Suppressor macrophage treated with lipopolysaccharide for 4 hours (primary cell): ENCODE measurements at regions not wholly inside any gene's neighbourhood (a gene's known extent, or its start where the extent isn't known, plus 50 kb on each side); places are given as distances from the start of the nearest gene placed in this dataset.

Source experiments
- DNase-seq: peaks from one replicate; pipeline ENCODE4 v3.0.0-alpha.2; 2020

DNA sequence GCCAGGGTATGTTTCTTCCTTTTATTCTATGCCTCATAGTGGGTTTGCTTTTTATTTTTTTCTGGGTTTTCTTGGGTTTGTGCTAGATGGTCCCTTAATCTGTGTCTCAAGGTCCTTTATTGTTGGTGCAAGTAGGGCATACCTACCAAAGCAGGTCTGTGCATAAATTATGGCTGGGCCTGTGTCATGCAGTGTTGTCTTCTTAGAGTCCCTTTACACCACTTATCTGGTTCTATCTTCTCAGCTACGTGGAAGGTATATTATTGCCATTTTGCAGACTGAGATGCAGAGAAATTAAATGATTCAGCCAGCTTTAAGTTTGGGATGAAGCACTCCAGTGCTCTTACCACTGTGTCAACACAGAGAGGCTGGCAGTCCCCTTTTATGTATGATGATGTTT lies 293.5 kb upstream of the SOX2 start:
- DNase-seq, result no peak

- no peak for DNase-seq
These were observed 294.0 kb upstream of the SOX2 start for GRCh38 chr3:181417748-181418147.

GRCh38 chr3:181410870-181411269 lies 300.9 kb upstream of the SOX2 start:
- DNase-seq, result no peak

- DNase-seq, result no peak
These were observed 307.7 kb upstream of the SOX2 start for GRCh38 chr3:181403876-181404660.

- no peak for DNase-seq
These were observed 309.4 kb upstream of the SOX2 start for GRCh38 chr3:181402347-181402746.

GRCh38 chr3:181384970-181385369 lies 326.8 kb upstream of the SOX2 start:
- DNase-seq, result peak; percentile 2

- no peak for DNase-seq
These were observed 328.0 kb upstream of the SOX2 start for GRCh38 chr3:181383760-181384159.

GRCh38 chr3:181383201-181383600 lies 328.5 kb upstream of the SOX2 start:
- DNase-seq, result no peak

DNA sequence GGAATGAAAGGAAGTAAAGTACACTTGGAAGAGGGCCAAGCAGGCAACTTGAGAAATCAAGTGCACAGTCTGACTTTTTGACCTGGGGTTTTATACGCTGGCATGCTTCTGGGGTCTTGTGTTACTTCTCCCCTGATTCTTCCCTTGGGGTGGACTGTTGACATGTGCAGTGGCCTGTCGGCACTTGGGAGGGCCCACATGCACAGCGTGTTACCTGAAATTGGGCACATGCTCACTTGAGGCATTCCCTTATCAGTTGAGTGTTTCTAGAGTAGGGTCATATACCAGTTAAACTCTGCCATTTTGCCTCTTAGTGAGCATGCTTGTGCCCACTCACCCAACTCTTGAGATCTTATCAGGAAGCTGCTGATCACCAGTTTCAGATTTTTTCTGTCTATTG lies 329.1 kb upstream of the SOX2 start:
- DNase-seq, result no peak

GRCh38 chr3:181379278-181379677 lies 332.4 kb upstream of the SOX2 start:
- DNase-seq, result no peak

DNA sequence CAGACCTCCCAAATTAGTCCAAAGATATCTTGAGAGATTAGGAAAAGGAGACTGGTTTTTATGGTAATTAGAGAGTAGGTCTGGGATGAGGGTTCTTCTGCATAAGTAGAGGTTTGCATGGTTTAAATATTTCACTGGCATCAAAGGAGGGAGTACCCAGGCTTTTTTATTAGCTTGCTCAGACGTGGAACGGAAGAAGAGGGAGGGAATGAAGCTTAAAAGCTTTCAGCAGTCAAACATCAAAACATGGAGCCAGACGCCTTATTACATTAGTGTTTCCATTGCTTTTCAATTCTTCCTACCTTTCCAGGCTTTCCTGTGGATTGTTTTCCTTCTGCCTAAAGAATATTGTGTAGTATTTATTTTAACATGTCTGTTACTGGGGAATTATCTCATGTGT lies 342.1 kb upstream of the SOX2 start:
- DNase-seq, result no peak

- no peak for DNase-seq
These were observed 348.5 kb upstream of the SOX2 start for GRCh38 chr3:181363231-181363630.

- no peak for DNase-seq
These were observed 349.3 kb upstream of the SOX2 start for GRCh38 chr3:181362378-181362777.

GRCh38 chr3:181358562-181358961 lies 353.2 kb upstream of the SOX2 start:
- DNase-seq, result no peak

DNA sequence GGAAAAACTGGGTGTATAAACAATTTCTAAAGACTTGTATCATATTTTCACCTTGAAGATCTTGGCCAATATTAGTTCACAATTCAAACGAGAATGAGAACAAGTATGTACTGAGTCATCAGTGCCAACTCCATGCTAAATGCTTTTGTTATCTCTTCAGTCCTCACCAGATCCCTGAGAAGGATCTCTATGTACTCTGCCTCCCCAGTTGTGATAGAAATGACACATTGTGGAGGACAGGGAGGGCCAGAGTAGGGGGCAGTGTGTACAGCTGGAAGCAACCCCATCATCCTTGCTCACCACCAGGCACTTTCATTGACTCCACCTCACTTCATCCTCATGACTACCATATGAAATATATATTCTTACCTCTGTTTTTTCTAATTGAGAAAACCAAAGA lies 353.7 kb upstream of the SOX2 start:
- no peak for DNase-seq

DNA sequence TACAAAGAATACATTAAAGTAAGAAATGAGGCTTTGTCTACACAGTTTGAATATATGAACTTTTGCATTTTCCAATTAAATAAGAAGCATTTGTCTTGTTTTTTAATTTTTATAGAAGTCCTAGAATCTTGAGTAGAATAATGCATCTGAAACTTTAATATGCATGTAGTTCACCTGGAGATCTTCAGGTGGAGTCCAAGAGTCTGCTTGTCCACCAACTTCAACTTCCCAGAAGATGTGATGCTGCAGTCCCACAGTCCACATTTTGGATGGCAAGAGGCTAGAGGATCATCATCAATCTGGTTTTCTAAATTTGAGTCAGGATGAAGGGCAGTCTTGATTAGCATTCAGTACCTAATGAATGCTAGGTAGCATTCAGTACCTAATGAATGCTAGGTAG lies 357.6 kb upstream of the SOX2 start:
- no peak for DNase-seq

DNA sequence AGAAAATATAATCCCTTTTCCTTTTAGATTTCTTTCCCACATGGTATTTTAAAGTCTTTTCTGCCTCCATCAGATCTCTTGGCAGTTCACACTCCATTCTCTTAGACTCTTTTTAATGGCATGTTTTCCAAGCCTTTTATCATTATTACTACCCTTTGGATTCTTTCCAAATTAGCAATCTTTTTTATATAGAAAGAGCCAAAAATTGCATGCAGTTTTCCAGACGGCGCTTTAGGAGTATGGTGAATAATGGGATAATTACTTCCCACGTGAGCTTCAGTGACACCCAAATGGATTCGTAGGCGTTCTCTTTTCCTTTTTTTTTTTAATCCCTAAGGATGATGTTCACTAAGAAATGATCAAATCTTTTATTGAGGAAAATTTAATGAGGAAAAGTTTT lies 354.8 kb upstream of the DNAJC19 start:
- DNase-seq, result no peak

DNA sequence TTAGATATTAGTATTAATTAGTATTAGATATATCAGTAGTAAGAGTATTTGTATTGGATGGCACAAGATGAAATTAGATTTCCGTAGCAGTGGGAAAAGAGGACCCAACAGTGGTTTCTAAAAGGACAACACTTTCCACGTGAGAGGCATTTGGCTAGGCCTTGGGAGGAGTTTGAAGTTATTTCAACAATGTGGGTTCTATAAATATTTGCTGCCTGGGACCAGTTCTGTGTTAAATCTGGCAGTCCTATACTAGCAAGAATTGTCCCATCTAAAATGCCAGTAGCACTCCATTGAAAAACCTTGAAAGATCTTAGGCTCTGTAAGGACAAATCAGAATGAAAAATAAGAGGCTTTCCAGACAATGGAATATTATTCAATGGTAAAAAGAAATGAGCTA lies 347.1 kb upstream of the DNAJC19 start:
- DNase-seq, result no peak

DNA sequence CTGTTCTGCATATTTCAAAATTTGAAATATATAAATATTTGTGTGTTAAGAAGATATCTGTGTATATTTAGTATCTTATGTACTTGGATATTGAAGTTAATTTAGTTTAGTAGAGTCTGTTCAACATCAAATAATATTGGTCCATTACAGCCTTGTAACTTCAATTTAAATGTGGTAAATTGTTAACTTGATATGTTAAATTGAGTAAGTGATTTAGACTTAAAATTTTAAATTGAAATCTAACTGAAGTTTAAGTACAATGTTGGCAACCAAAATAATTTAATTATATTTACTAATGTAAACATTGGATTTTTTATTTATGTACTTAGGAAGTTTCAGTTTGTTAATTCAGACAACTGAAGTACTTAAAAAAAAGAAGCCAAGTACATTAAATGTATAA lies 343.9 kb upstream of the DNAJC19 start:
- no peak for DNase-seq

GRCh38 chr3:181330821-181331563 lies 341.5 kb upstream of the DNAJC19 start:
- DNase-seq, result no peak

DNA sequence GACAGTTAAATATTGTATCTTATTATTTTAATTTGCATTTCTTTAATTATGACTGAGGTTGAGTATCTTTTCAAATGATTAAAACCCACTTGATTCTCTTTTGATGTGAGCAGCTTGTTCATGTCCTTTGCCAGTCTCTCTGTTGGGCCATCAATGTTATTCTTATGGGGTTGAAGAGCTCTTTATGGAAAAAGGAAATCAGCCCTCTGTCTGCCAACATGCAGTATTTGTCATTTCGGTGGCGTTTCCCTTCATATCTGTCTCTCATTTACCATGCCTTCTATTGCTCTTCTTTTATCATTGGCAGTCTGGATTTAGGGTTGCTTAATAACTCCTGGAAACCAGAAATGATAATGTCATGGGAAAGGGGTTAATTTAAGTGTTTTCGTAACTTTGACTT lies 340.7 kb upstream of the DNAJC19 start:
- DNase-seq, result no peak

GRCh38 chr3:181329024-181329423 lies 339.5 kb upstream of the DNAJC19 start:
- no peak for DNase-seq

DNA sequence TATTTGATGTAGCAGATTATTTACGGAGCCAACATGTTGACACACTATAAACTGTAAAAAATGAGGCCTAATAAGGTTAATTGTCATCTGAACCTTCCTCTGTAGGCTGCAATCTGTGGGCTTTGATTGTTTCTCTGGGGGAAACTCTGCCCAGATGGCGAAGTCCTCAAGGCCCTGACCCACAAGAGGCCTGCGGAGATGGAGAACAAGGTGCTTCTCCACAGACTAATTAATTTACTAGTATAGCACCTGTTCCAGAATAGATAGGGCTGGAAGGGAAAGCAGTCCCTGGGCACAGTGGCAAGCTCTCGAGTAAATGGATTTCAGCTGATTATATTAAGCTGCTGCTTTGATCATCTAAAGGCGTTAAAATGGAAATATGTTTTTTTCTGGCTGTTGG lies 338.8 kb upstream of the DNAJC19 start:
- no peak for DNase-seq

- DNase-seq, result no peak
These were observed 337.8 kb upstream of the DNAJC19 start for GRCh38 chr3:181327349-181327748.
